NB4 (cell line): ENCODE measurements at regions not wholly inside any gene's neighbourhood (a gene's known extent, or its start where the extent isn't known, plus 50 kb on each side); places are given as distances from the start of the nearest gene placed in this dataset.

Experiments used
- DNase-seq: peaks from one replicate; pipeline ENCODE4 v3.0.0; 2010; ENCODE audit warnings: low read depth
- H3K4me3 ChIP-seq: one replicate; pipeline ENCODE4 v1.5.1; 2011; ENCODE audit warnings: mild to moderate bottlenecking, low read depth, low read length, moderate library complexity
- MYC ChIP-seq: IDR thresholded peaks from 2 replicates; pipeline ENCODE4 v1.6.1; 2011; ENCODE audit warnings: low read depth, low read length
- POLR2A ChIP-seq: IDR thresholded peaks from 2 replicates; pipeline ENCODE4 v1.6.1; 2011; ENCODE audit warnings: mild to moderate bottlenecking; ENCODE audit not compliant: insufficient read length; ENCODE audit errors: extremely low read depth
- TF ChIP-seq, protein P1 (sequence below): IDR thresholded peaks from 2 replicates; pipeline ENCODE4 v1.6.1; 2011; ENCODE audit warnings: low read depth, low read length
- TF ChIP-seq, protein P2 (sequence below): IDR thresholded peaks from one replicate; pipeline ENCODE4 v1.5.1; 2012; ENCODE audit warnings: low read depth, low read length

DNA sequence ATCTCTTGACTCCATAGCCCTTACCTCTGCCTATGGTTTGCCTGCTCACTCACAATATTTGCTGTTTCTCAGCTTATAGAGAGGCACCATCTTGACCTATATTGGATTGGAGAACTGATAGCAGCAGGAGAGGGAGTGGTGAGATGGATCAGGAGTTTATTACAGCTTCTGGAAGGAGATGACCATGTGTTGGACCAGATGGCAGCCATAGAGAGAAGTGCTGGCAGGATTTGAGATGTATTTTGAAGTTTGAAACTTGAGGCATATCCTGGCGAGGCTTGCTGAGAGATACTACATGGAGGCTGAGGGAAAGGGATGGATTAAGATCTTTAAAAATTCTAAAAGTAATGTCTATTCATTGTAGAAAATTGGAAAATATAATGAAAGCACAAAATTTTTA is 198.0 kb upstream of the ZFP64 start:
- no peak overlapping the region for H3K4me3 ChIP-seq
- TF ChIP-seq, protein P1, sequence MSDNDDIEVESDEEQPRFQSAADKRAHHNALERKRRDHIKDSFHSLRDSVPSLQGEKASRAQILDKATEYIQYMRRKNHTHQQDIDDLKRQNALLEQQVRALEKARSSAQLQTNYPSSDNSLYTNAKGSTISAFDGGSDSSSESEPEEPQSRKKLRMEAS, result no peak
- no peak for TF ChIP-seq MYC
- TF ChIP-seq POLR2A, result no peak
- TF ChIP-seq, protein P2, sequence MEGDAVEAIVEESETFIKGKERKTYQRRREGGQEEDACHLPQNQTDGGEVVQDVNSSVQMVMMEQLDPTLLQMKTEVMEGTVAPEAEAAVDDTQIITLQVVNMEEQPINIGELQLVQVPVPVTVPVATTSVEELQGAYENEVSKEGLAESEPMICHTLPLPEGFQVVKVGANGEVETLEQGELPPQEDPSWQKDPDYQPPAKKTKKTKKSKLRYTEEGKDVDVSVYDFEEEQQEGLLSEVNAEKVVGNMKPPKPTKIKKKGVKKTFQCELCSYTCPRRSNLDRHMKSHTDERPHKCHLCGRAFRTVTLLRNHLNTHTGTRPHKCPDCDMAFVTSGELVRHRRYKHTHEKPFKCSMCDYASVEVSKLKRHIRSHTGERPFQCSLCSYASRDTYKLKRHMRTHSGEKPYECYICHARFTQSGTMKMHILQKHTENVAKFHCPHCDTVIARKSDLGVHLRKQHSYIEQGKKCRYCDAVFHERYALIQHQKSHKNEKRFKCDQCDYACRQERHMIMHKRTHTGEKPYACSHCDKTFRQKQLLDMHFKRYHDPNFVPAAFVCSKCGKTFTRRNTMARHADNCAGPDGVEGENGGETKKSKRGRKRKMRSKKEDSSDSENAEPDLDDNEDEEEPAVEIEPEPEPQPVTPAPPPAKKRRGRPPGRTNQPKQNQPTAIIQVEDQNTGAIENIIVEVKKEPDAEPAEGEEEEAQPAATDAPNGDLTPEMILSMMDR, result no peak
- no peak for DNase-seq

DNA sequence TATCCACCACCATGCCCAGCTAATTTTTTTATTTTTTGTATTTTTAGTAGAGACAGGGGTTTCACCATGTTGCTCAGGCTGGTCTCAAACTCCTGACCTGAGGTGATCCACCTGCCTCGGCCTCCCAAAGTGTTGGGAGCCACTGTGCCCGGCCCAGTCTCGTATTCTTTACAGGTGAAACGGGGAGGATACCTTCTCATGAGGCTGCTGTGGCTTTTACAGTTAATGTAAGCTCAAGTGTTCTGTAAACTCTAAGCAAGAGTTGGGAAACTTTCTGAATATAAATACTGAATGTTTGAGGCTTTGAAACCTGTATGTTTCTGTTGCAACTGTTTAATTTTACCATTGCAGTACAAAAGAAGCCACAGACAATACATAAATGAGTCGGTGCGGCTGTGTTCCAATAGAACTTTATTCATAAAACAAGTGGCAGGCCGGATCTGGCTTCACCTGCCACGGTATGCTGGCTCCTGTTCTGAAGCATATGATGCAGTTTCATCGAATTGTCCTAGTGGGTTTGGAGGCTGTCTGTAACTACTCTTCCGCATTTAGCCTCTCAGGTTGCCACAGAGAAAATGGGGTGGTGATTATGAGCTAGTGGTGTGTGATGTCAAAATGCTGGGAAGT is 192.5 kb upstream of the ZFP64 start:
- no peak for TF ChIP-seq MYC
- no peak for TF ChIP-seq POLR2A
- TF ChIP-seq, protein P1, result no peak
- TF ChIP-seq, protein P2, result no peak
- H3K4me3 ChIP-seq, result no peak overlapping the region
- no peak for DNase-seq

DNA sequence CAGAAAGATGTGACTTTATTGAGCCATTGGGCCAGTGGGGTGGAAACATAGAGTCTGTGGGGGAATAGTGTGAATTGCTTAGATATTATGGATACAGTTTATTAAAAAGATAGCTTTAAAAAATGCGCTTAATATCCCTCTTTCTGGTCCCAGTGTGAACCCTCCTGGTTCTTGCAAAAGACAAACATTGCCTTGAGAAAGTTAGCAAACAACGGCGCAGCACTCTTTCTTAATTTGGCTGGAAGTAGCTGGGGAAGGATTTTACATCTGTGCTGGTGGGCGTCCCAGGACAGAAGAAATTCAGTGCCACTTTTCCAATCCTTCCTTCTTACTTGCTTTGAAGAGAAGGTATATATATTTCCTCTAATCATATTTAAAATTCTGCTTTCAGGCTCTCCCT is 191.4 kb upstream of the ZFP64 start:
- no peak for DNase-seq
- H3K4me3 ChIP-seq, result no peak overlapping the region
- TF ChIP-seq POLR2A (no peak), MYC (no peak)
- TF ChIP-seq, protein P1, result no peak
- TF ChIP-seq, protein P2, result no peak

DNA sequence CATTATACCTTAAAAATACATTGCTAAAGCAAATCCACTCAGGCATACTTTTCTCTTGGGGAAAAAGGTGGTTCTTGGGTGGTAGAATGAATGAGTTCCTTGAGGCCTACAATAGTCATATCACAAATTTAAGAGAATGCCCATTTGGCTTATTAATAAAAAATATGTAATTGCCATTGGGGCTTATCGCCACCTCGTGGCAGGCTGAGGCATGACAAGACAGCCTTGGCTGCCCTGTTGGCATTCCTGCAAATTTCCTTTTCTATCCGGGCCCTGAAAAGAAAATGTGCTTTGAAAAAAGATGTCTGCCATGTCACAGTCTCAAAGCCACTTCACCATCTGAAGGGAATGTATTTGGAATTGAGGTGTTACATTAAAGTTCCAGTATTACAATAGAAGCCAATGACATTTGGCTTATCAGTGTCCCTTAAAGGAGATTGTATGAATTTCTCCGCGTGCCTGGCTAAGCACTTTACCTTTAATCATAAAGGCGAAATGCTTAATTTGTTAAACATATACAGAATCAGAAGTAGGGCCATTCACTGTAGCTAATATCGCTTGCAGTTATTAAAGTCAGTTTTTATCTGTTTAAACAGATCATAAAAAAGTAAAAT is 188.3 kb upstream of the ZFP64 start:
- TF ChIP-seq POLR2A, result no peak
- TF ChIP-seq MYC, result no peak
- TF ChIP-seq, protein P1, result 0 out of 2 replicates have a peak, but pooled peaks have one; percentile 20
- TF ChIP-seq, protein P2, result peak; percentile 97
- H3K4me3 ChIP-seq, result no peak overlapping the region
- peak; percentile 20 for DNase-seq

DNA sequence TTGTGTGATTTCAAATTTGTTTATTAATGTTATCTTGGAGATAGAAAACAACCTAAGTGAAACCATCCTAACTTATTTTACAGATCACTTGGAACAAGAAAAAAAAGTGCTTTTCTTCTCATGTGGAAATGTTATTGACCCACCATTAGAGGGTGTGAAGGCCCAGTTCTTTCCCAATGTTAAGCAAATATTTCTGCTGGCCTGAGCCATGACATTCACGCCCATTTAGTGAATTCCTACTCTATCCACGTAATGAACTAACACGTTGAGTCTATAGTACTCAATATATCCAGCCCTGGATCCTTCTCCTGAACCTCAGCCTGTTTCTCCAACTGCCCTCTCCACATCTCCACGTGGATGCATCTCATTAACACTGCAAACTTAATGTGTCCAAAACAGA is 180.6 kb upstream of the ZFP64 start:
- no peak overlapping the region for H3K4me3 ChIP-seq
- DNase-seq, result no peak
- TF ChIP-seq MYC (no peak), POLR2A (no peak)
- TF ChIP-seq, protein P1, result no peak
- TF ChIP-seq, protein P2, result no peak
